ENCODE measurements at regions not wholly inside any gene's neighbourhood (a gene's known extent, or its start where the extent isn't known, plus 50 kb on each side); places are given as distances from the start of the nearest gene placed in this dataset.
"Not testable (repeated sequence)": the region's sequence is repeated elsewhere in the genome, so short reads cannot be mapped to it uniquely, and the experiment has no call there.

- DNase-seq = no peak
Measured at GRCh38 chr5:78726571-78726970, 78.0 kb upstream of the LHFPL2 start.

GRCh38 chr5:78726003-78726402, 77.4 kb upstream of the LHFPL2 start:
- no peak for DNase-seq

- no peak for DNase-seq
Measured at GRCh38 chr5:78724061-78724460, 75.5 kb upstream of the LHFPL2 start.

- DNase-seq = no peak
Measured at GRCh38 chr5:78720997-78721396, 72.4 kb upstream of the LHFPL2 start.

GRCh38 chr5:78720227-78720985, 71.8 kb upstream of the LHFPL2 start:
- DNase-seq = no peak

GRCh38 chr5:78719504-78720219, 71.1 kb upstream of the LHFPL2 start:
- DNase-seq = no peak

GRCh38 chr5:78718824-78719223, 70.3 kb upstream of the LHFPL2 start:
- no peak for DNase-seq

- no peak for DNase-seq
Measured at GRCh38 chr5:78717674-78718584, 69.4 kb upstream of the LHFPL2 start.

GRCh38 chr5:78716206-78716605, 67.6 kb upstream of the LHFPL2 start:
- DNase-seq = no peak

- not testable (repeated sequence) for DNase-seq
Measured at GRCh38 chr5:78715351-78715750, 66.8 kb upstream of the LHFPL2 start.

- DNase-seq = not testable (repeated sequence)
Measured at GRCh38 chr5:78711670-78712069, 63.1 kb upstream of the LHFPL2 start.

GRCh38 chr5:78709729-78710430, 61.3 kb upstream of the LHFPL2 start:
- not testable (repeated sequence) for DNase-seq

GRCh38 chr5:78706825-78707224, 58.3 kb upstream of the LHFPL2 start:
- no peak for DNase-seq

GRCh38 chr5:78706381-78706780, 57.8 kb upstream of the LHFPL2 start:
- DNase-seq = no peak

GRCh38 chr5:78705826-78706225, 57.3 kb upstream of the LHFPL2 start:
- no peak for DNase-seq

GRCh38 chr5:78701795-78702410, 53.3 kb upstream of the LHFPL2 start:
- DNase-seq = no peak

- peak in 1 of 2 donors; percentile 19 for DNase-seq
Measured at GRCh38 chr5:78699552-78700153, 51.1 kb upstream of the LHFPL2 start.

- no peak for DNase-seq
Measured at GRCh38 chr5:78698191-78698791, 49.7 kb upstream of the LHFPL2 start.
